NB4 (cell line): ENCODE measurements at regions not wholly inside any gene's neighbourhood (a gene's known extent, or its start where the extent isn't known, plus 50 kb on each side); places are given as distances from the start of the nearest gene placed in this dataset.
"Not testable (repeated sequence)": the region's sequence is repeated elsewhere in the genome, so short reads cannot be mapped to it uniquely, and the experiment has no call there.

ENCODE experiments used
- MYC ChIP-seq: IDR thresholded peaks from 2 replicates; pipeline ENCODE4 v1.6.1; 2011; ENCODE audit warnings: low read depth, low read length
- POLR2A ChIP-seq: IDR thresholded peaks from 2 replicates; pipeline ENCODE4 v1.6.1; 2011; ENCODE audit warnings: mild to moderate bottlenecking; ENCODE audit not compliant: insufficient read length; ENCODE audit errors: extremely low read depth
- TF ChIP-seq, protein P1 (sequence below): IDR thresholded peaks from one replicate; pipeline ENCODE4 v1.5.1; 2012; ENCODE audit warnings: low read depth, low read length
- TF ChIP-seq, protein P2 (sequence below): IDR thresholded peaks from 2 replicates; pipeline ENCODE4 v1.6.1; 2011; ENCODE audit warnings: low read depth, low read length

DNA sequence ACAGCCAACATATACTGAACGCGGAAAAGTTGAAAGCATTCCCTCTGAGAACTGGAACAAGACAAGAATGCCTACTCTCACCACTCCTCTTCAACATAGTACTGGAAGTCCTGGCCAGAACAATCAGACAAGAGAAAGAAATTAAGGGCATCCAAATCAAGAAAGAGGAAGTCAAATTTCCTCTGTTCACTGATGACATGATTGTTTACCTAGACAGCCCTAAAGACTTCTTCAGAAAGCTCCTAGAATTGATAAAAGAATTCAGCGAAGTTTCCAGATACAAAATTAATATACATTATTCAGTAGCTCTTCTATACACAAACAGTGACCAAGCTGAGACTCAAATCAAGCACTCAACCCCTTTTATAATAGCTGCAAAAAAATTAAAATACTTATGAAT lies 491.8 kb upstream of the POT1 start:
- TF ChIP-seq, protein P1, sequence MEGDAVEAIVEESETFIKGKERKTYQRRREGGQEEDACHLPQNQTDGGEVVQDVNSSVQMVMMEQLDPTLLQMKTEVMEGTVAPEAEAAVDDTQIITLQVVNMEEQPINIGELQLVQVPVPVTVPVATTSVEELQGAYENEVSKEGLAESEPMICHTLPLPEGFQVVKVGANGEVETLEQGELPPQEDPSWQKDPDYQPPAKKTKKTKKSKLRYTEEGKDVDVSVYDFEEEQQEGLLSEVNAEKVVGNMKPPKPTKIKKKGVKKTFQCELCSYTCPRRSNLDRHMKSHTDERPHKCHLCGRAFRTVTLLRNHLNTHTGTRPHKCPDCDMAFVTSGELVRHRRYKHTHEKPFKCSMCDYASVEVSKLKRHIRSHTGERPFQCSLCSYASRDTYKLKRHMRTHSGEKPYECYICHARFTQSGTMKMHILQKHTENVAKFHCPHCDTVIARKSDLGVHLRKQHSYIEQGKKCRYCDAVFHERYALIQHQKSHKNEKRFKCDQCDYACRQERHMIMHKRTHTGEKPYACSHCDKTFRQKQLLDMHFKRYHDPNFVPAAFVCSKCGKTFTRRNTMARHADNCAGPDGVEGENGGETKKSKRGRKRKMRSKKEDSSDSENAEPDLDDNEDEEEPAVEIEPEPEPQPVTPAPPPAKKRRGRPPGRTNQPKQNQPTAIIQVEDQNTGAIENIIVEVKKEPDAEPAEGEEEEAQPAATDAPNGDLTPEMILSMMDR: not testable (repeated sequence)
- TF ChIP-seq POLR2A, MYC: not testable (repeated sequence)
- TF ChIP-seq, protein P2, sequence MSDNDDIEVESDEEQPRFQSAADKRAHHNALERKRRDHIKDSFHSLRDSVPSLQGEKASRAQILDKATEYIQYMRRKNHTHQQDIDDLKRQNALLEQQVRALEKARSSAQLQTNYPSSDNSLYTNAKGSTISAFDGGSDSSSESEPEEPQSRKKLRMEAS: not testable (repeated sequence)
